HG02840 (cell line): ENCODE measurements at regions not wholly inside any gene's neighbourhood (a gene's known extent, or its start where the extent isn't known, plus 50 kb on each side); places are given as distances from the start of the nearest gene placed in this dataset.

ENCODE experiments used
- ATAC-seq: cut with Tn5 transposase; IDR thresholded peaks from one replicate; pipeline ENCODE4 v1.9.1; 2021; ENCODE audit warnings: mild to moderate bottlenecking, moderate library complexity, moderate number of reproducible peaks; ENCODE audit not compliant: unreplicated experiment, low FRiP score

- ATAC-seq: no peak
Measured at GRCh38 chr12:42705863-42706262, 116.3 kb upstream of the PRICKLE1 start.

- ATAC-seq: no peak
Measured at GRCh38 chr12:42704810-42705401, 115.4 kb upstream of the PRICKLE1 start.

GRCh38 chr12:42704340-42704739 lies 114.8 kb upstream of the PRICKLE1 start:
- no peak for ATAC-seq

GRCh38 chr12:42701084-42701483 lies 111.5 kb upstream of the PRICKLE1 start:
- no peak for ATAC-seq

- ATAC-seq: no peak
Measured at GRCh38 chr12:42698213-42698612, 108.7 kb upstream of the PRICKLE1 start.

DNA sequence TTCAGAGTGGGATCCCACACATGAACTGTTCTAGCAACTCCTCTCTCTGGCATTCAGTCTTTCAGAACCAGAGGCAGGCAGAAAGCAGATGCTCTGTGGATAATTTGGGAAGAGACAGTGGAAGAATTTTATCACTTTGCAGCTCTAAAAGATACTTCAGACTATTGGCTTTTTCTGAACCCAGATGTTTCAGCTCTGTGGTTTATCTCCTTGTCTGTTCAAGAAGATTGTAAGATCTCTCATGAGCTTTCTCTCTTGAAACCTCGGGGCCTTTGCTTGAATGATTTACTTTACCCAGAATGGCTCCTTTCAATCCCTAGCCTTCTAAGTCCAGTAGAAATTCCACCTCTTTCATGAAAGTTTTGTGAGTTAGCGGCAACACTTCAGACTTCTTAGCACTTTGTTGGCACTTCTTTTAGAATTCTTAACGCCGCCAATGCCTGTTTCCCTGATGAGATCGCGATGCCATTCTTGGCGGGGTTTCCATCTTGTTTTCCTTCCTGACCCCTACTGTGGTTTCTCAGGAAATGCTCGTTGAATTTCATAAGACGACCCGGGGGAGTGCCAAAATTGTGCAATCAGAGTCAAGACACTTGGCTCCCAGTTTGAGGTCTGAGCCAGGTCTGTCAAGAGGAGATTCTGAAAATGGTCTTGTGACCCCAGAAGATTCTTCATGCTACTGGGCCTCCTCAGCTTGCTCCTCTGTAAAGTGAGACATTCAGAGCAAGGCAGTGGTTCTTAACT lies 107.0 kb upstream of the PRICKLE1 start:
- ATAC-seq: no peak

GRCh38 chr12:42695490-42695995 lies 106.0 kb upstream of the PRICKLE1 start:
- ATAC-seq: no peak

DNA sequence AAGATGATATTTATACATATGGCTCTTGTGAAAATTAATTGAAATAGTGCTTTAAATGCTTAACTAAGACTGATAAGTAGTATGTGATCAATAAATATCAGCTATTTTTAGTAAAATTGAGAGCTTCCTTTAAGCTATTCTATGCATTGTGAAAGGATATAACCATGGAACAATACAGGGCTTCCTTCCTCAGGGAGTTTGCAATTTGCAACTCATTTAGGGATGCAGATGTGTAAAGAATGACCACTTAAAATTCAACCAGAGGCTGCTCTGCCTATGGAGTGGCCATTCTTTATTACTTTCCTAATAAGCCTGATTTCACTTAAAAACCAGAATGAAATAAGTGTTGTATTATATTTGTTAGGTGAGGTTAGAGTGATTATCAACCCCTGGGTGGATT lies 103.2 kb upstream of the PRICKLE1 start:
- ATAC-seq: no peak

DNA sequence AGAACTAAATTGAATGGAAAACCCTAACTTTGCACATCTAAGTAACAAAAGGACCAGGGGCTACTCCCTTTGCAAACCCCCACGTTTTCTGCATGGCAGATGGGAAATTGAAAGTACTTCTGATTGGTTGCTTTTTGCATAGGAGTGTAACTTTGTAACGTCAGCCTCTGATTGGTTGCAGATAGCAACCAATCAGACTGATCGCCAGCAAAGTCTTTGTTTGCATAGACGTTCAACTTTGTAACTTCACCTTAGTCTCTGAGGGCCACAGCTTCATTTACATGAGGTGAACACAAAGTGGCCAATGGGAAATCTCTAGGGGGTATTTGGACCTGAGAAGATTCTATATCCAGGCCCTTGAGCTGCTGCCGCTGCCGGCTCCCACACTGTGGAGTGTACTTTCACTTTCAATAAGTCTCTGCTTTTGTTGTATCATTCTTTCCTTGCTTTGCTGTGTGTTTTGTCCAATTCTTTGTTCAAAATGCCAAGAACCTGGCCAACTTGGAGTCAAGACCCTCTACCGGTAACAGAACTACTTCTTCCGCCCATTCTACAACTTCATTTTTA lies 102.5 kb upstream of the PRICKLE1 start:
- no peak for ATAC-seq

DNA sequence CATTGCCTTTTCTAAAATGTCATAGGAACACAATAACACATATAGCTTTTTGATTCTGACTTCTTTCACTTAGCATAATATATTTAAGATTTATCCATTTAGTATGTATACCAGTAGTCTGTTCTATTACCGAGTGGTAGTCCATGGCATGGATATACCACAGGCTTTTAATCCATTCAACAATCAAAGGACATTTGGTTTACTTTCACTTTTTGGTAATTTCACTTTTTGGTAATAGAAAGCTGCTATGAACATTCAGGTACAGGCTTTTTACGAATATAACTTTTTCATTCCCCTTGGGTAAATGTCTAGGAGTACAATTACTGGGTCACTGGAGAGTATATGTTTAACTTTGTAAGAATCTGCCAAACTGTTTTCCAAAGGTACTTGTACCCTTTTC lies 100.7 kb upstream of the PRICKLE1 start:
- ATAC-seq: no peak

DNA sequence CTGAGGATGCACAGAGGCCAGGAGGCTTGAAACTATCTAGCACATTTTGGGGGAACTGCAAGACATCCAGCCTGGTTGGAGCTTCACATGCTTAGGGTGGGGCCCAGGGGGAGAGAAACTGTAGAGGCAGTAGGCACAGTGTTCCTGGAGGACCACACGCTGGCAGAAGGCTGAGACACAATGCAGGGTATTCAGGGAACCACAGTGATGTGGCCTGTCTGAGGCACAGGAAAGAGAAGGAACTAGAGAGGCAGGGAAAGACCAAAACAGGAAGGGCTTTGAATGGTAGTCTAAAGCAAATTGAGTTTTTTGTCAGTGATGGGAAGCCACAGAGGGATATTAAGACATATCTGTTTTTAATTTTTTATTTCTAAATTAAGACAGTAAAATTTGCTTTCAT lies 100.2 kb upstream of the PRICKLE1 start:
- ATAC-seq: no peak

GRCh38 chr12:42686514-42687172 lies 97.1 kb upstream of the PRICKLE1 start:
- no peak for ATAC-seq

DNA sequence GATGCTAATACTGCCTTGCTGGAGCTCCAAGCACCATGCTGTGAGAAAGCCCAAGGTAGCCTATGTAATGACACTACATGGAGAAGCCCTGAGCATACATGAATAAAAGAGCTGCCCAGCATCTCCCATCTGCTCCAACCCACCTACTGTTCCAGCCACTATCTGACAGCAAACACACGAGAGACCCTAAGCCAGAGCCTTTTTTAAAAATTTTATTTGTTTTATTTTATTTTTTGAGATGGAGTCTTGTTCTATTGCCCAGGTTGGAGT lies 95.2 kb upstream of the PRICKLE1 start:
- no peak for ATAC-seq

GRCh38 chr12:42683933-42684801 lies 94.6 kb upstream of the PRICKLE1 start:
- no peak for ATAC-seq

- ATAC-seq: no peak
Measured at GRCh38 chr12:42683266-42683665, 93.7 kb upstream of the PRICKLE1 start.

- no peak for ATAC-seq
Measured at GRCh38 chr12:42679466-42679865, 89.9 kb upstream of the PRICKLE1 start.

- no peak for ATAC-seq
Measured at GRCh38 chr12:42677461-42677860, 87.9 kb upstream of the PRICKLE1 start.

DNA sequence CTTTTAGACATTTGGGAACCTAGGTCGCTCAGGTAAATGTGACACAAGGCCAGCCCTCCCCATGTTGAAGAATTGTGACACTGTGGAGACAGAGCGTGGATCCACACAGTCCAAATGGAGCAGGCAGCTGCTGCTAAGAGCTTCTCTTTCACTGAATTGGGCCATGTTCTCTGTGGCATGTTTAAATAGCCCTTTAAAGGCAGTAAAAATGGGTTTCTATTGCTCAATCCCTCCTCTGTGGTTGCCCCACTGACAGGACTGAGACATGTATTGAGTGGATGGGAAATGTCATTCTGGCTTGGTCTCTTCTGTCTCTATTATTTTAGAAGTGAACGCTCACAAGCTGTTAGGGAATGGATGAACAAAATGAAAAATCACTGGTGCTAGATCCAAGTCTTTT lies 84.0 kb upstream of the PRICKLE1 start:
- ATAC-seq: no peak

DNA sequence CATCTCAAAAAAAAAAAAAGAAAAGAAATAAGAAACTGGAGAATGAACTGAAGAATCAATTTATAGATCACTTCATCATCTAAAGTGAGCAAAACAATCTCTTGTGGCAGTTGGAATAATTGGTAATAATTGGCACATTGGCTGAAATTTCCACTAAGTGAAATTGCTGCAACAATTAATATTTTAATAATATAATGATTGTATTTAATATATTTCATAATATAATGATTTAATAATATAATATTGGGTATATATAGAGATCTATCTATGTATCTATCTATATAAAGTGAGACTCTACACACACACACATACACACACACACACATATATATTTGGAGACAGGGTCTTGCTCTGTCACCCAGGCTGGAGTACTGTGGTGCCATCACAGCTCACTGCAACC lies 81.2 kb upstream of the PRICKLE1 start:
- ATAC-seq: no peak

GRCh38 chr12:42669553-42669952 lies 80.0 kb upstream of the PRICKLE1 start:
- ATAC-seq: no peak
